ENCODE measurements at regions not wholly inside any gene's neighbourhood (a gene's known extent, or its start where the extent isn't known, plus 50 kb on each side); places are given as distances from the start of the nearest gene placed in this dataset.

GRCh38 chr21:23021481-23021880 is 2023.3 kb downstream of the NCAM2 start:
- Histone ChIP-seq H3K27ac (ENCODE audit: low read depth, low read length) (no peak overlapping the region), H3K4me3 (replicated peaks in 1 of 2; ENCODE audit: low read depth in 1 of 2, low read length in 2 of 2) (no peak overlapping the region), H3K9me2 (ENCODE audit: insufficient read depth) (no peaks in the 10 kb centered on the region), H4K20me1 (ENCODE audit: insufficient read depth) (no peaks in the 10 kb centered on the region), H3K79me2 (ENCODE audit: insufficient read depth, low read length) (no peaks in the 10 kb centered on the region), H3K4me2 (ENCODE audit: low read length) (no peak overlapping the region), H3K27me3 (ENCODE audit: insufficient read depth, low read length) (no peaks in the 10 kb centered on the region), H3K36me3 (ENCODE audit: control insufficient read depth in 1 of 2, insufficient read depth in 2 of 2, low read length in 2 of 2) (no peaks in the 10 kb centered on the region), H3K9me3 (ENCODE audit: control insufficient read depth in 1 of 2, insufficient read depth in 1 of 2, low read depth in 1 of 2, low read length in 2 of 2) (peaks cover 10 to 35% of the 10 kb centered on the region in 2 experiments; a peak in 3 of 4 replicates), H2AFZ (ENCODE audit: low read depth, low read length, poor library complexity, severe bottlenecking) (no peak overlapping the region), H3K9ac (ENCODE audit: low read length) (no peak overlapping the region), H3K4me1 (ENCODE audit: control insufficient read depth in 1 of 2, insufficient read depth in 2 of 2, low read length in 2 of 2) (no peaks in the 10 kb centered on the region)
- ChIA-PET POLR2A (no interaction called here), CTCF (no interaction called here), RAD21 (ENCODE audit: low non-redundant PET in 1 of 2, low total read pairs in 2 of 2, uncharacterized antibody in 2 of 2, unreplicated experiment in 2 of 2) (no interaction called here)
- no peak for DNase-seq (ENCODE audit: low read depth, low spot score)
- TF ChIP-seq TCF7L2 (IDR thresholded peaks at IDR 0.05; ENCODE audit: borderline replicate concordance, extremely low read depth, insufficient read depth, insufficient read length) (no peak), CTCF (IDR thresholded peaks at IDR 0.05 in 2 of 3, conservative IDR thresholded peaks at IDR 0.05 in 1 of 3; ENCODE audit: borderline replicate concordance in 1 of 3, insufficient read depth in 1 of 3, low read depth in 2 of 3, low read length in 2 of 3) (no peak), REST (IDR thresholded peaks at IDR 0.05; ENCODE audit: low read depth) (no peak), ATF3 (IDR thresholded peaks at IDR 0.05) (no peak), RAD21 (IDR thresholded peaks at IDR 0.05; ENCODE audit: low read depth) (no peak)
- no TSS peak for BruUV-seq (replicated peaks)
- ATAC-seq = no peak
- intact Hi-C loops (cut with micrococcal nuclease) = no loop called here

All from HCT116 (cell line).